Adrenal gland (tissue), 9 donors: ENCODE measurements at regions not wholly inside any gene's neighbourhood (a gene's known extent, or its start where the extent isn't known, plus 50 kb on each side); places are given as distances from the start of the nearest gene placed in this dataset.
A peak's percentile ranks its signal among the peaks of the same experiment; 100 is the strongest.
"Not testable (repeated sequence)": the region's sequence is repeated elsewhere in the genome, so short reads cannot be mapped to it uniquely, and the experiment has no call there.

ENCODE experiments used
- DNase-seq, 7 donors: peaks; one replicate each; pipeline ENCODE4 v3.0.0-alpha.2; 2019 to 2020
- H3K27ac ChIP-seq, 5 donors: fragments of 200-600 bp; sonication (generic) in 4 of 5; 1 replicate in 3 of 5; 2 replicates in 2 of 5; pipeline versions ENCODE4 v1.5.1 to v1.8.0; 2016 to 2020; ENCODE audit warnings: mild to moderate bottlenecking in 1 of 5
- H3K27me3 ChIP-seq: fragments of 200-600 bp; 2 replicates; pipeline ENCODE4 v1.8.0; 2021
- H3K36me3 ChIP-seq, 2 donors: fragments of 200-600 bp; replicated peaks in 1 of 2; 1 replicate in 1 of 2; 2 replicates in 1 of 2; pipeline versions ENCODE4 v1.5.1 to v1.8.0; 2018 to 2022
- H3K4me1 ChIP-seq, 2 donors: fragments of 200-600 bp; replicated peaks in 1 of 2; 1 replicate in 1 of 2; 2 replicates in 1 of 2; pipeline versions ENCODE4 v1.5.1 to v1.8.0; 2018 to 2021
- H3K4me3 ChIP-seq, 4 donors: fragments of 200-600 bp; sonication (generic) in 3 of 4; one replicate each; pipeline ENCODE4 v1.5.1; 2016 to 2018
- H3K9me3 ChIP-seq, 3 donors: fragments of 200-600 bp; sonication (generic) in 1 of 3; replicated peaks in 1 of 3; 1 replicate in 2 of 3; 2 replicates in 1 of 3; pipeline versions ENCODE4 v1.5.1 to v1.8.0; 2016 to 2021
- POLR2A ChIP-seq, 2 donors: fragments of 450-650 bp; IDR thresholded peaks; one replicate each; pipeline ENCODE4 v1.6.1; 2017; ENCODE audit warnings: antibody characterized with exemption in 2 of 2, mild to moderate bottlenecking in 2 of 2, moderate library complexity in 1 of 2
- WGBS, 4 donors: extraction: QIAGEN DNeasy Blood & Tissue Kit in 2 of 4; methylation state at CpG; one replicate each; pipeline versions ENCODE4 v1.1.5 to v1.1.7; 2013 to 2017; 5-methylcytosine and 5-hydroxymethylcytosine counted together
- intact Hi-C, 2 donors: fragments of 100-400 bp; cut with DNase I; formaldehyde crosslinking; loops; one replicate each; pipeline versions ENCODE4 v1.14.1 to v1.15.0; 2022 to 2023
- TF ChIP-seq, protein P1 (sequence below), 6 experiments: fragments of 450-650 bp in 4 of 6; fragments of 200-600 bp in 2 of 6; sonication (generic) in 1 of 6; IDR thresholded peaks; 1 replicate in 5 of 6; 2 replicates in 1 of 6; pipeline versions ENCODE4 v1.5.1 to v1.8.0; 2016 to 2021; ENCODE audit warnings: antibody characterized with exemption in 6 of 6, mild to moderate bottlenecking in 2 of 6, moderate library complexity in 1 of 6
- donor health status: healthy with polysubstance abuse.
- donor health status: Bipolar disorder and iron deficiency.
- donor health status: DM: yes; HTN: yes; CAD: no.
- donor health status: DM: no; HTN: no; CAD: no.
- donor health status: DM: no; HTN: no; CAD: no.

DNA sequence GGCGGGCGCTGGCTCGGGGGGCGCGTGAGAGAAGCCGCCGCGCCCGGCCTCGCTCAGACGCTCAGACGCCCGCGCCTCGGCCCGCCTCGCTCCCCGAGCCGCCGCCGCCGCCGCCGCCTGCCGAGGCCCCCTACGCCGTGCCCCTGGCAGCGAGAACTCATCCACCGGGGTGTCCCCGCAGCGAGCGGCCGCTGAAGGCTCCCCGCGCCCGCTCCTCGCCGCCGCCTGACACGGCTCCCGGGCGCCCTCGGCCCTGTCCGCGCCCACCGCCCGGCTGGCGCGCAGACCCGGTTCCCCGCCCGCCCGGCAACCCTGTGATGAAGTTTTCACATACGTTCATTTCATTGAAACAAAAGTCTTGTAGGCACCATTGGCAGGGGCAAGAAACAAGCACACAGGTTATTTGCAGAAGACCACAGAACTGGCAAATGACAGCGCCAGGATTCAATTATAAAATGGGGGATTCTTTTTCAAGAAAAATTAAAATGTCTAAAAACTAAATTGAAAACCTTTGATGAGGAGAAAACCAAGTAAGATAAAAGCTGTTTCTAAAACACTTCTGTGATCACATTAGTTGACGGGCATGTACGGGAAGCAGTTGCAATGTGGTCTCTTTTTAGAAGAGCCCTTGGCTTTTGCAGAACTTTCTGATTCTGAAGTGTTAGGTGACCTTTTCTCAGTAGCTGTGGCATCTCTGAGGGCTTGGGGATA, 50.5 kb upstream of the TUBA3D start:
- no peak for TF ChIP-seq POLR2A (IDR thresholded peaks at IDR 0.05)
- TF ChIP-seq, protein P1, sequence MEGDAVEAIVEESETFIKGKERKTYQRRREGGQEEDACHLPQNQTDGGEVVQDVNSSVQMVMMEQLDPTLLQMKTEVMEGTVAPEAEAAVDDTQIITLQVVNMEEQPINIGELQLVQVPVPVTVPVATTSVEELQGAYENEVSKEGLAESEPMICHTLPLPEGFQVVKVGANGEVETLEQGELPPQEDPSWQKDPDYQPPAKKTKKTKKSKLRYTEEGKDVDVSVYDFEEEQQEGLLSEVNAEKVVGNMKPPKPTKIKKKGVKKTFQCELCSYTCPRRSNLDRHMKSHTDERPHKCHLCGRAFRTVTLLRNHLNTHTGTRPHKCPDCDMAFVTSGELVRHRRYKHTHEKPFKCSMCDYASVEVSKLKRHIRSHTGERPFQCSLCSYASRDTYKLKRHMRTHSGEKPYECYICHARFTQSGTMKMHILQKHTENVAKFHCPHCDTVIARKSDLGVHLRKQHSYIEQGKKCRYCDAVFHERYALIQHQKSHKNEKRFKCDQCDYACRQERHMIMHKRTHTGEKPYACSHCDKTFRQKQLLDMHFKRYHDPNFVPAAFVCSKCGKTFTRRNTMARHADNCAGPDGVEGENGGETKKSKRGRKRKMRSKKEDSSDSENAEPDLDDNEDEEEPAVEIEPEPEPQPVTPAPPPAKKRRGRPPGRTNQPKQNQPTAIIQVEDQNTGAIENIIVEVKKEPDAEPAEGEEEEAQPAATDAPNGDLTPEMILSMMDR (IDR thresholded peaks at IDR 0.05): no peak
- Histone ChIP-seq H3K27me3 (peaks cover 4% of the 10 kb centered on the region), H3K4me1 (no peaks in the 10 kb centered on the region), H3K4me3 (peak overlapping the region in 1 of 4 donors; percentile 59), H3K36me3 (no peaks in the 10 kb centered on the region), H3K9me3 (no peaks in the 10 kb centered on the region), H3K27ac (no peak overlapping the region)
- intact Hi-C loops: no loop called here
- no peak for DNase-seq
- 4 to 26% (median 6%) methylated on average over 4 to 56 of the region's 57 CpGs for WGBS, 4 donors

DNA sequence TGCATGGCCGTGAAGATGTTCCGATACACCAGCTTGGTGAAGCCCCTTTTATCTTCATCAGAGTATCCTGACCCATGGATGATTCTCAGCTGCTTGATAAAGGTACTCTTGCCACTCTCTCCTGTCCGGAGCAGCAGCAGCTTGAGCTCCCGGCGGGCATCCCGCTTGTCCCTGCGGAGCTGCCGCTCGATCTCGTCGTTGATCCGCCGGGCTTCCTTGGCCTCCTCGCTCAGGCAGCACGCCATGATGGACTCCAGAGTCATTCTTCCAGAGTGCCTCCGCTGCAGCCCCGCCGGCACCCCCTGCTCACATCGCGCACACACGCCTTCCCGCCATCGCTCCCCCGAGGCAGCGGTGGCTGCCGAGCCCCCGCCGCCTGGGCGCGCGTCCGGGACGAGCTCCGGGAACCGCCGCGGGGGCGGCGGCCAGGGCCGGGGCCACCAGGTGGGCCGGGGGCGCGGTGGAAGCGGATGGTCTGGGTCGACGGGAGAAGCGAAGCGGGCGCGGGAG, 51.3 kb upstream of the TUBA3D start:
- H3K27ac ChIP-seq, H3K27me3 ChIP-seq, DNase-seq, H3K36me3 ChIP-seq, H3K4me1 ChIP-seq, H3K9me3 ChIP-seq, intact Hi-C loops: not testable (repeated sequence)
- peak overlapping the region in 1 of 4 donors; percentile 43 for H3K4me3 ChIP-seq
- 11 to 74% (median 41%) methylated on average over 6 to 48 of the region's 50 CpGs for WGBS, 4 donors

DNA sequence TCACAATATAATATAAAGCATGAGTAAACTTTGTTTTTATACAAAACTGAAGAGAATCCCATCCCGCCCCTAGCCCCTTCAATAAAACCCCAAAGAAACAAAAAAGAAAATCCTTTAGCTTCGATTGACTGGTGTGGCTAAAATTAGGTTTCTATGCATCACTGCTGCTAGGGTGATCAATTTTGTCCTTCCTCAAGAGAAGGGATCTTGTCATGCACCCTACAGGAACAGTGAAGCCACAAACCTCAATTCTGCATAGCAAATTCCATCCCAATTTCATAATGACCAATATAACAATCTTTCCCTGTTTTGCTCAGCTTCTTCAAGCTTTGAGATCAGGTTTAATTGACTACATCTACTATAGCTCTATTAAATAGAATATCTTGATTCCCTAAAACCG, 55.2 kb upstream of the TUBA3D start:
- H3K27me3 ChIP-seq, intact Hi-C loops, H3K36me3 ChIP-seq, H3K27ac ChIP-seq, H3K4me3 ChIP-seq, H3K9me3 ChIP-seq, DNase-seq, H3K4me1 ChIP-seq: not testable (repeated sequence)
- WGBS, 4 donors: 80 to 92% (median 86%) methylated on average over 3 of the region's 3 CpGs

DNA sequence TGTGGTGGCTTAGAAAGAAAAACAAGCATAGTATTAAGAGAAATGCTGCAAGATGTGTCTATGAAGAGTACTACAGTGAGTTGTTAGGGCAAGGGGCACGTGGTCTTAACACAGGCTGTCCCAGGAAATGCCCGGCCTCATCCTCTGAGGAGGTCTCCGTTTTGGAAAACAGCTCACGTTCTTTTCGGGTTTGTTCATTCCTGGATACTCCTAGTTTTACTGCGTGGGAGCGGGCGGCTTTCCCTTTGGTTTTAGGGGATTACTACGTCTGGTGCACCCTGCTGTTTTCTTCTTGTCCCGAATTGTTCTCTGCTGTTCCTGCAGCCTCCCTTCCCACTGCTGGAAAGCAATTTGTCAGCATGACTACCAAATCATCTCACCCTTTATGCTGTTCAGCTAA, 55.5 kb upstream of the RAB6D start:
- Histone ChIP-seq H3K9me3 (no peaks in the 10 kb centered on the region), H3K36me3 (no peaks in the 10 kb centered on the region), H3K4me1 (no peaks in the 10 kb centered on the region), H3K27ac (no peak overlapping the region), H3K4me3 (no peak overlapping the region), H3K27me3 (no peaks in the 10 kb centered on the region)
- TF ChIP-seq, protein P1 (IDR thresholded peaks at IDR 0.05): no peak
- no peak for TF ChIP-seq POLR2A (IDR thresholded peaks at IDR 0.05)
- WGBS, 4 donors: 55 to 57% (median 57%) methylated on average over 10 of the region's 10 CpGs
- intact Hi-C loops: loop anchor here (10.0 kb wide), 2 partner anchors 75 to 265 kb away; partner anchors contain the start of gene MZT2A (in 1 of the 2)
- DNase-seq: no peak

DNA sequence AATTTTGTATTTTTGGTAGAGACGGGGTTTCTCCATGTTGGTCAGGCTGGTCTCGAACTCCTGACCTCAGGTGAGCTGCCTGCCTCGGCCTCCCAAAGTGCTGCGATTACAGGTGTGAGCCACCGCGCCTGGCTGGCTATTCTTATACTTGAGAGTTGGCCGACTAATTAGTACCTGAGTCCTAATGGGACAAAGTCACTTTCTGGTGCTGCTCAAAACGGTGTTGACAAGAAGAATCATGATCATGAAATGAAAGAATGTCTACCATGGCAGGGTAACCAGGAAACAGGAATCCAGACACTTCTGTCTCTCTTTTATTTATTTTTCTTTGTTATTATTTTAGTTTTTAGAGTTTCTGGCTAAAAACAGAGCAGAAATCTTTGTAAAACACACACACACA, 54.7 kb upstream of the RAB6D start:
- no peak overlapping the region for H3K4me3 ChIP-seq
- 85 to 91% (median 86%) methylated on average over 8 of the region's 8 CpGs for WGBS, 4 donors
- H3K27me3 ChIP-seq: no peaks in the 10 kb centered on the region
- no peak for DNase-seq
- H3K36me3 ChIP-seq: no peaks in the 10 kb centered on the region
- H3K27ac ChIP-seq: no peak overlapping the region
- no peaks in the 10 kb centered on the region for H3K4me1 ChIP-seq
- intact Hi-C loops: loop anchor here (10.0 kb wide), 2 partner anchors 76 to 264 kb away; partner anchors contain the start of gene MZT2A (in 1 of the 2)
- H3K9me3 ChIP-seq: no peaks in the 10 kb centered on the region
- no peak for TF ChIP-seq POLR2A (IDR thresholded peaks at IDR 0.05)
- TF ChIP-seq, protein P1 (IDR thresholded peaks at IDR 0.05): no peak
